ENCODE measurements at regions not wholly inside any gene's neighbourhood (a gene's known extent, or its start where the extent isn't known, plus 50 kb on each side); places are given as distances from the start of the nearest gene placed in this dataset.

DNA sequence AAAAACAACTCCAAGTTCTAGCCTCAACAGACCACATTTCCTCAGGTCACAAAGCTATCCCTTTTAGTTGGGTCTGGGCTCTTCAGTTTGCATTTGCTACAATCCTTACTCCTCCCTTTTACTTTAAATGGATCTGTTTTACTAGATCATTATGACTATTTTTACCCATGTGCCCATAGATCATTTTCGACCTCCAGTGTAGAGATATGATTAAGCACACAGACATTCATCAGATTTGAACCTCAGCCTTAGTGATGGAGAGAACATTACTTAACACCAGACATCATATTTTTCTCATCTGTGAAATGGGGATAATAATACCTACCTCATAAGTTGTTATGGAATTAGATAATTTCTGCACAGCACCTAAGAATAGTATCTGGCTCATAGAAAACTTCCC is 141.9 kb downstream of the NPR3 start:
- H3K4me3 ChIP-seq (ENCODE audit: low read depth in 1 of 3, low read length in 3 of 3), result no peak overlapping the region
- no peak for TF ChIP-seq GABPA (IDR thresholded peaks at IDR 0.05 in 1 of 2, conservative IDR thresholded peaks at IDR 0.05 in 1 of 2)
- TF ChIP-seq SP1 (IDR thresholded peaks at IDR 0.05), result no peak
- TF ChIP-seq EGR1 (IDR thresholded peaks at IDR 0.05; ENCODE audit: low read depth in 2 of 2), result no peak
- TF ChIP-seq RXRA (IDR thresholded peaks at IDR 0.05), result no peak
- TF ChIP-seq TAF1 (conservative IDR thresholded peaks at IDR 0.05), result no peak
- TF ChIP-seq NR2F2 (IDR thresholded peaks at IDR 0.05), result no peak
- TF ChIP-seq, protein P1, sequence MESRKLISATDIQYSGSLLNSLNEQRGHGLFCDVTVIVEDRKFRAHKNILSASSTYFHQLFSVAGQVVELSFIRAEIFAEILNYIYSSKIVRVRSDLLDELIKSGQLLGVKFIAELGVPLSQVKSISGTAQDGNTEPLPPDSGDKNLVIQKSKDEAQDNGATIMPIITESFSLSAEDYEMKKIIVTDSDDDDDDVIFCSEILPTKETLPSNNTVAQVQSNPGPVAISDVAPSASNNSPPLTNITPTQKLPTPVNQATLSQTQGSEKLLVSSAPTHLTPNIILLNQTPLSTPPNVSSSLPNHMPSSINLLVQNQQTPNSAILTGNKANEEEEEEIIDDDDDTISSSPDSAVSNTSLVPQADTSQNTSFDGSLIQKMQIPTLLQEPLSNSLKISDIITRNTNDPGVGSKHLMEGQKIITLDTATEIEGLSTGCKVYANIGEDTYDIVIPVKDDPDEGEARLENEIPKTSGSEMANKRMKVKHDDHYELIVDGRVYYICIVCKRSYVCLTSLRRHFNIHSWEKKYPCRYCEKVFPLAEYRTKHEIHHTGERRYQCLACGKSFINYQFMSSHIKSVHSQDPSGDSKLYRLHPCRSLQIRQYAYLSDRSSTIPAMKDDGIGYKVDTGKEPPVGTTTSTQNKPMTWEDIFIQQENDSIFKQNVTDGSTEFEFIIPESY (IDR thresholded peaks at IDR 0.05), result no peak
- TF ChIP-seq ATF3 (IDR thresholded peaks at IDR 0.05), result no peak
- TF ChIP-seq FOXA2 (IDR thresholded peaks at IDR 0.05), result no peak
- no peak for TF ChIP-seq JUND (IDR thresholded peaks at IDR 0.05)
- no peak for TF ChIP-seq HNF4A (conservative IDR thresholded peaks at IDR 0.05)
- TF ChIP-seq, protein P2, sequence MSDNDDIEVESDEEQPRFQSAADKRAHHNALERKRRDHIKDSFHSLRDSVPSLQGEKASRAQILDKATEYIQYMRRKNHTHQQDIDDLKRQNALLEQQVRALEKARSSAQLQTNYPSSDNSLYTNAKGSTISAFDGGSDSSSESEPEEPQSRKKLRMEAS (IDR thresholded peaks at IDR 0.05), result no peak
- no peak for TF ChIP-seq RAD21 (IDR thresholded peaks at IDR 0.05)
- no peak for TF ChIP-seq CTCF (IDR thresholded peaks at IDR 0.05; ENCODE audit: low read depth, low read length, missing input control)
- TF ChIP-seq, protein P3, sequence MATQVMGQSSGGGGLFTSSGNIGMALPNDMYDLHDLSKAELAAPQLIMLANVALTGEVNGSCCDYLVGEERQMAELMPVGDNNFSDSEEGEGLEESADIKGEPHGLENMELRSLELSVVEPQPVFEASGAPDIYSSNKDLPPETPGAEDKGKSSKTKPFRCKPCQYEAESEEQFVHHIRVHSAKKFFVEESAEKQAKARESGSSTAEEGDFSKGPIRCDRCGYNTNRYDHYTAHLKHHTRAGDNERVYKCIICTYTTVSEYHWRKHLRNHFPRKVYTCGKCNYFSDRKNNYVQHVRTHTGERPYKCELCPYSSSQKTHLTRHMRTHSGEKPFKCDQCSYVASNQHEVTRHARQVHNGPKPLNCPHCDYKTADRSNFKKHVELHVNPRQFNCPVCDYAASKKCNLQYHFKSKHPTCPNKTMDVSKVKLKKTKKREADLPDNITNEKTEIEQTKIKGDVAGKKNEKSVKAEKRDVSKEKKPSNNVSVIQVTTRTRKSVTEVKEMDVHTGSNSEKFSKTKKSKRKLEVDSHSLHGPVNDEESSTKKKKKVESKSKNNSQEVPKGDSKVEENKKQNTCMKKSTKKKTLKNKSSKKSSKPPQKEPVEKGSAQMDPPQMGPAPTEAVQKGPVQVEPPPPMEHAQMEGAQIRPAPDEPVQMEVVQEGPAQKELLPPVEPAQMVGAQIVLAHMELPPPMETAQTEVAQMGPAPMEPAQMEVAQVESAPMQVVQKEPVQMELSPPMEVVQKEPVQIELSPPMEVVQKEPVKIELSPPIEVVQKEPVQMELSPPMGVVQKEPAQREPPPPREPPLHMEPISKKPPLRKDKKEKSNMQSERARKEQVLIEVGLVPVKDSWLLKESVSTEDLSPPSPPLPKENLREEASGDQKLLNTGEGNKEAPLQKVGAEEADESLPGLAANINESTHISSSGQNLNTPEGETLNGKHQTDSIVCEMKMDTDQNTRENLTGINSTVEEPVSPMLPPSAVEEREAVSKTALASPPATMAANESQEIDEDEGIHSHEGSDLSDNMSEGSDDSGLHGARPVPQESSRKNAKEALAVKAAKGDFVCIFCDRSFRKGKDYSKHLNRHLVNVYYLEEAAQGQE (IDR thresholded peaks at IDR 0.05), result no peak
- TF ChIP-seq YY1 (IDR thresholded peaks at IDR 0.05), result no peak
- TF ChIP-seq HNF4G (IDR thresholded peaks at IDR 0.05), result no peak
- no peak for TF ChIP-seq FOXA1 (IDR thresholded peaks at IDR 0.05)
- no peaks in the 10 kb centered on the region for H3K27me3 ChIP-seq (ENCODE audit: control insufficient read depth in 4 of 4, insufficient read depth in 4 of 4, low read length in 3 of 4)
- no peak for DNase-seq (ENCODE audit: low spot score)
- H3K36me3 ChIP-seq (ENCODE audit: control insufficient read depth in 4 of 4, insufficient read depth in 3 of 4, low read depth in 1 of 4, low read length in 3 of 4), result no peaks in the 10 kb centered on the region
- no peaks in the 10 kb centered on the region for H3K4me1 ChIP-seq (ENCODE audit: control insufficient read depth in 4 of 4, insufficient read depth in 4 of 4, low read length in 3 of 4)
- no peak overlapping the region for H3K9ac ChIP-seq (ENCODE audit: low read depth in 1 of 2, low read length in 2 of 2)
- no peak overlapping the region for H3K27ac ChIP-seq (ENCODE audit: low read depth in 1 of 2, low read length in 2 of 2)
- WGBS, result 75% methylated on average over 1 of the region's 1 CpG
- peaks cover 0 to 6% (median 0%) of the 10 kb centered on the region in 4 donors for H3K9me3 ChIP-seq (ENCODE audit: control insufficient read depth in 4 of 4, low read length in 3 of 4)
